ENCODE measurements at regions not wholly inside any gene's neighbourhood (a gene's known extent, or its start where the extent isn't known, plus 50 kb on each side); places are given as distances from the start of the nearest gene placed in this dataset.
"Not testable (repeated sequence)": the region's sequence is repeated elsewhere in the genome, so short reads cannot be mapped to it uniquely, and the experiment has no call there.

GRCh38 chrX:150119323-150119722 lies 181.0 kb upstream of the EOLA2 start:
- DNase-seq: no peak

DNA sequence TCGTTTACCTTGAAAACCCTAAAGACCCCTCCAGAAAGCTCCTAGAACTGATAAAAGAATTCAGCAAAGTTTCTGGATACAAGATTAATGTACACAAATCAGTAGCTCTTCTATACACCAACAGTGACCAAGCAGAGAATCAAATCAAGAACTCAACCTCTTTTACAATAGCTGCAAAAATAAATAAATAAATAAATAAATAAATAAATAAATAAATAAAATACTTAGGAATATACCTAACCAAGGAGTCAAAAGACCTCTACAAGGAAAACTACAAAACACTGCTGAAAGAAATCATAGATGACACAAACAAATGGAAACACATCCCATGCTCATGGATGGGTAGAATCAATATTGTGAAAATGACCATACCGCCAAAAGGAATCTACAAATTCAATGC lies 186.8 kb upstream of the EOLA2 start:
- DNase-seq: not testable (repeated sequence)

DNA sequence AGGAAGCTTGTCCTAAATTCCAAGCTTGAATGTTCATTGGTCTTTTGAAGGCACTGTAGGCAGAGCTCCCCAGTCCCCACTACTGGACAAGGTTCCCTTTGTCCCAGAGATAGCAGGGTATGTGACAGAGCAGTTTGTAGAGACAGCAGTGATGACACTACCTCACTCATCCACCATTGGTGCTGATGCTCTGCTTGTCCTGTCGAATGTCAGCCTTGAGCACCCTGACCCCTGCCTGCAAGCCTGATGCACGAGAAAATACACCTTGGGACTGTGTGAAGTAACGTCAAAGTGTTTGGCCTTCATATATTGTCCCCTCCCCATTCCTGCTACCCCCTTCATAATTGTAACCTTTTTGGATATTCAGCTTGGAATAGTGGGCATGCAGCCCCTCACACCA lies 188.9 kb upstream of the EOLA2 start:
- no peak for DNase-seq

DNA sequence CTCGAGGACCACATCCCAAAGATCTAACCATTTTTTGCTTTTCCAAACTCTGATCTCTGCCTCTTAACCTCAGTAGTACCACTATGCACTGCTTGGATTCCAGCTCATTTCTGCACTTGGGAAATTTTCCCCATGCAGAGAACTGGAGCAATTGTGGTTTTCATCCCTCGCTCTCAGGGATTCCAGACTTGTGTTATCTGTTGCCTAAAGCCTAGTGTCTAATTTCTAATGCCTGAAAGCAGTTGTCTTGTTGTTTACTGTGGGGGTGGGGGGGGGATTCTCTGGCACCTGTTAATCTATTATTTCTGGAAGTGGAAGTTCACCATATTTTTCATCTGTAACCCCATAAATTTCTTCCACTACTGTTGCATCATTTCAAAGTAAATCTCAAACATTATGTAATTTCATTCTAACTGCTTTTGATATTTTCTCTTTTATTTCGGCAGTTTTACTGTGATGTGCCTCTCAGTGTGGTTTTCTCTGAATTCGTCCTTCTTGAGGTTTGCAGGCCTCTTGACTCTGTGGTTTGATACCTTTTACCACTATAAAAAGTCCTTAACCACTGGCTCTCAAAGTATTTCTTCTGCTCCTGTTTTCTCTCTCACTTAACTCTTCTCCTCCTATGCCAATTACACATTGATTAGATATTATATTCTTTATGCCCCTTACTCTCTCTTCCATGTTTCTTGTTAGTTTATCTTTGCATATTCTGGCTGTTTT lies 205.6 kb upstream of the EOLA2 start:
- DNase-seq: no peak

DNA sequence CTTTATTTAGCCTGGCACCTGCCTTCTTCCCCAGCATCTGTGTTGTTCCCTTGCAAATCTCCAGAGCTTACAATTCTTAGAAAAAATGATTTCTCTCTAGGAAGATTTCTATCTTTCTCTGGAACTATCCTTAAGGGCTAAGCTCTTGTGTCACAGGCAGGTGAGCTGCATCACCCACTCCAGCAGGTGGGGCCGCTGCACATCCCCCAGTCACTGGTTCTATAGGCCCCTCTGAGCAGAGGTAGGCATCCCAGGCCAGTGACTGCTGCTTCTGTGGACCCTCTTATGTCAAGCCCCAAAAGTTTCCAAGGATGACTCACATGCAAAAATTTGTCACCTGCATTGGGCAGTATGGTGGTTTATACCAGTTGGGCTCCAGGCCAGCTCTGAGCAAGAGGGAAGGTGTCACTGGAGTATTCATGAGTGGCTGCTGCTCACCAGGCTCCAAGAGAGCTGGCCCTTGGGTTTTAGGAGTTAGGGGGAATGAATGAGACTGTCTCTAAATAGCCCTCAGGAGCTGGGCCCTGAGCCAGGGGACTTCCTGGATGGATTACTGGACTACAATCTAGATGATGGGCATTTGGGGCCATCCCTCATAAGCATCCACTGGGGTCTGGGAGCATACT lies 208.1 kb upstream of the EOLA2 start:
- DNase-seq: no peak

- peak in 1 of 51 donors; percentile 5 for DNase-seq
Measured at GRCh38 chrX:150148749-150149672, 210.7 kb upstream of the EOLA2 start.

GRCh38 chrX:150150076-150150779 lies 211.9 kb upstream of the EOLA2 start:
- no peak for DNase-seq

DNA sequence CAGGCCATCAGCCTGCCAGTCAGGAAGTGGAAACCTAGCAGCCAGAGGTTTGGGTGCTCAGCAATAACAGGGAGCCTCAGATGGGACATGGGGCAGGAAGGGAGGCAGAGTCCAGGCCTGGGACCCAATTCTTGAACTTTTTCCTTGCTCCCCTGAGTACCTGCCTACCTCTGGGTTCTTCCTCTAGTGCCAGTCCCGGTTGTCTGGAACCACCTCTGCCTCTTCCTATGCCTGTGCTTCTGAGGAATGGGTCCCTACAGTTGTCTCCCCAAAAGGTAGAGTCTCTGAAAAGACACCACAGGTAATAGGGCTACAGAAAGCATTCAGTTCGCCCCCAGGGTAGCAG lies 212.4 kb upstream of the MAMLD1 start:
- DNase-seq: no peak

DNA sequence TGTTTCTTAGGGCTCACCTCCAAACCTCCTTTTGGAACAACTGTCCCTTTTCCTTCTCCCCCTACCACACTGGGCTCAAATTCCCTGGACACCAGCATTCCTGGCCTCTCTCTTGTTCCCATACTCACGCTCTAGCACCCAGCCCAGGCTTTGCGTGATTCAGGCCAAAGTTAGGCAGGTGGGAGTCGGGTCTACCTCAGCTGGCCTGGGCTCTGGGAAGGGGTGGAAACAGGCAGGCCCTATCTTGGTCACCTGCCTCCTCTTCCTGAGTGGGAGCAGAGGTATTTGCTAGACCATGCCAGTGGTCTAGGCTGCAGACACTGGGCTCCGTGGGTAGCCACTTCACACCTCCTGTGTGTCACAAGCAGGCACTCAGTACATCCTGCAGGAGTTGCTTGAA lies 211.1 kb upstream of the MAMLD1 start:
- DNase-seq: no peak

DNA sequence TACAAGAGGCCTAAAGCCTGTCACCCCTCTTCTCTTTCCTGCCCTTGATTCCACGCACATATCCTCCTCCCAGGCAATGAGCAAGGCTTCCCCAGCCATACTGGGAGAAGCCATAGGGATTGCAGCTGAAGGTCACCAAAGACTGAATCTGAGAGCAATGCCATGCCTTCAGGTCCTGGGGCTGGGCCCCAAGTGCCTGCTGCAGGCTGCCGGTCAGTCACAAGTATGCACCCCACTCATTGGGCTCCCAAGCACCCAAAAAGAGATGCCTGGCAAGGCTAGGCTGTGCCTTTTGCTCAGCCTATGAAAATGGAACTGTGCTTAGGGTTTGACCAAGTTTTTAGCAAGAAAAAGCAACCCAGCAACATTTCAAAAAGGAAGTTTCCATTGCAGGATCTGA lies 210.6 kb upstream of the MAMLD1 start:
- DNase-seq: no peak

- no peak for DNase-seq
Measured at GRCh38 chrX:150155436-150156035, 207.6 kb upstream of the MAMLD1 start.

- DNase-seq: no peak
Measured at GRCh38 chrX:150156615-150157014, 206.5 kb upstream of the MAMLD1 start.

DNA sequence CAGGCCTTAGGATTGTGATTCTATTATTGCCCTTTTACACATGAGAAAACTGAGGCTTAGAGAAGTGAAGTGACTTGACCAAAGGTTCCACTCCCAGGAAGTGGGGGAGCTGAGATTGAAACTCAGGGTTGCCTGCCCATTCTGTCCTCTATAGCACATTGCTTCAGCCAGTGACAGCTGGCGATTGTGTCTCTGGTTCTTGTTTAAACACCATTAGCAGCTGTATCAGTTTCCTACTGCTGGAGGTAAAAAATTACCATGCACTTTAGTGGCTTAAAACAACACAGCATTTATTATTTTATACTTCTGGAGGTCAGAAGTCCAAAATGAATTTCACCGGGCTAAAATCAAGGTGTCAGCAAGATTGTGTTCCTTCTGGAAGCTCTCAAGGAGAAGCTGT lies 205.8 kb upstream of the MAMLD1 start:
- DNase-seq: no peak

GRCh38 chrX:150158554-150159332 lies 204.4 kb upstream of the MAMLD1 start:
- DNase-seq: no peak

DNA sequence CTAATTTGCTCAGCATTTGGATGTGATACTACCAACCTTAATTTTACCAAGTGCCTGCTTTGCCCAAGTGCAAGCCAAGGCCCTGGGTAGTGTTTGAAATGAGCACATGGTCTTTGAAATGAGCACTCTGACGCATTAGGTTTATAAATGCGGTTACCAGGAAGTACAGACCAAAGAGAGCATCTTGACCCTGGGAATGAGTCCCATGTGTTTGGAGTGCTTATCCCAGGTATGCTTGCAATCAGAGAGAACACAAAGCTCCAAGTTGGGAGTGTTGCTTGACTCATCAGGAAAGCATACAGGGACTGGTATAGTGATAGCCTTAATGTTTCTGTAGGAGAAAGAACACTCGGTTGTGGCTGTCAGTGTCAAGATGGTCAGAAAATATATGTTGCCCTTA lies 203.6 kb upstream of the MAMLD1 start:
- no peak for DNase-seq

- DNase-seq: no peak
Measured at GRCh38 chrX:150160656-150161055, 202.5 kb upstream of the MAMLD1 start.

GRCh38 chrX:150161193-150161592 lies 201.9 kb upstream of the MAMLD1 start:
- DNase-seq: peak in 2 of 51 donors; percentile 1 to 34

GRCh38 chrX:150162141-150162540 lies 201.0 kb upstream of the MAMLD1 start:
- DNase-seq: no peak

- no peak for DNase-seq
Measured at GRCh38 chrX:150163221-150163930, 199.7 kb upstream of the MAMLD1 start.
